ENCODE measurements at regions not wholly inside any gene's neighbourhood (a gene's known extent, or its start where the extent isn't known, plus 50 kb on each side); places are given as distances from the start of the nearest gene placed in this dataset.
A peak's percentile ranks its signal among the peaks of the same experiment; 100 is the strongest.

- no peak for ATAC-seq
- Histone ChIP-seq H4K20me1 (ENCODE audit: low read length) (no peaks in the 10 kb centered on the region), H3K27ac (ENCODE audit: low read length) (peak overlapping the region; percentile 86), H3K9ac (ENCODE audit: low read length) (no peak overlapping the region; the same call in 1 of the 2 replicates), H3K4me1 (ENCODE audit: insufficient read depth, low read length) (peaks cover 47% of the 10 kb centered on the region), H3F3A (ENCODE audit: low read length, unreplicated experiment) (no peaks in the 10 kb centered on the region), H3K27me3 (ENCODE audit: low read length) (no peaks in the 10 kb centered on the region), H3K4me2 (ENCODE audit: low read length) (peak overlapping the region; percentile 61), H3K9me2 (replicated peaks; ENCODE audit: low read length) (no peaks in the 10 kb centered on the region), H3K79me2 (ENCODE audit: low read length) (no peaks in the 10 kb centered on the region), H3K9me3 (ENCODE audit: low read length) (no peaks in the 10 kb centered on the region), H2AFZ (ENCODE audit: low read length) (no peak overlapping the region), H3K36me3 (ENCODE audit: low read depth, low read length) (no peaks in the 10 kb centered on the region), H3K4me3 (ENCODE audit: low read length) (no peak overlapping the region)
- intact Hi-C loops (cut with micrococcal nuclease): loop anchor here (1.0 to 2.0 kb wide), 6 partner anchors 17 to 127 kb away; no protein-coding TSS in a partner anchor
- DNase-seq: no peak
- ChIA-PET CTCF (no interaction called here), POLR2A (ENCODE audit: unreplicated experiment) (no interaction called here)
- TF ChIP-seq CTCF (conservative IDR thresholded peaks at IDR 0.05; ENCODE audit: low read depth, low read length): no peak
- TF ChIP-seq EZH2 (IDR thresholded peaks at IDR 0.05; ENCODE audit: low read length, unreplicated experiment): no peak
- TF ChIP-seq EZH2phosphoT487 (IDR thresholded peaks at IDR 0.05; ENCODE audit: borderline replicate concordance, low read length): no peak
- BruUV-seq (replicated peaks): no TSS peak
Observed at GRCh38 chr7:18425838-18426445, 69.6 kb upstream of the HDAC9 start.

- intact Hi-C loops (cut with micrococcal nuclease): loop anchor here (1.0 to 2.0 kb wide), 6 partner anchors 18 to 126 kb away; no protein-coding TSS in a partner anchor
- no peak overlapping the region for H2AFZ ChIP-seq (ENCODE audit: low read length)
- no peak for TF ChIP-seq EZH2phosphoT487 (IDR thresholded peaks at IDR 0.05; ENCODE audit: borderline replicate concordance, low read length)
- no peak for TF ChIP-seq CTCF (conservative IDR thresholded peaks at IDR 0.05; ENCODE audit: low read depth, low read length)
- TF ChIP-seq EZH2 (IDR thresholded peaks at IDR 0.05; ENCODE audit: low read length, unreplicated experiment): no peak
- no peak overlapping the region for H3K4me3 ChIP-seq (ENCODE audit: low read length)
- CTCF ChIA-PET: interaction anchor here (0.7 kb wide), 1 partner anchor 79 kb away, joined by 5 read pairs; no protein-coding TSS in a partner anchor
- ATAC-seq (peak; percentile 84), DNase-seq (peak; percentile 86)
- no peaks in the 10 kb centered on the region for H4K20me1 ChIP-seq (ENCODE audit: low read length)
- BruUV-seq (replicated peaks): TSS peak; percentile 41
- H3K27me3 ChIP-seq (ENCODE audit: low read length): no peaks in the 10 kb centered on the region
- peak overlapping the region; percentile 86 for H3K27ac ChIP-seq (ENCODE audit: low read length)
- H3K9me3 ChIP-seq (ENCODE audit: low read length): no peaks in the 10 kb centered on the region
- H3K4me1 ChIP-seq (ENCODE audit: insufficient read depth, low read length): peaks cover 47% of the 10 kb centered on the region
- no peaks in the 10 kb centered on the region for H3K79me2 ChIP-seq (ENCODE audit: low read length)
- POLR2A ChIA-PET (ENCODE audit: unreplicated experiment): no interaction called here
- no peaks in the 10 kb centered on the region for H3F3A ChIP-seq (ENCODE audit: low read length, unreplicated experiment)
- H3K9ac ChIP-seq (ENCODE audit: low read length): peak overlapping the region; percentile 36; the same call in 1 of the 2 replicates
- no peaks in the 10 kb centered on the region for H3K36me3 ChIP-seq (ENCODE audit: low read depth, low read length)
- peak overlapping the region; percentile 61 for H3K4me2 ChIP-seq (ENCODE audit: low read length)
- H3K9me2 ChIP-seq (replicated peaks; ENCODE audit: low read length): no peaks in the 10 kb centered on the region
Observed at GRCh38 chr7:18426564-18427226, 68.9 kb upstream of the HDAC9 start.

- POLR2A ChIA-PET (ENCODE audit: unreplicated experiment): no interaction called here
- BruUV-seq (replicated peaks): no TSS peak
- no peak for TF ChIP-seq CTCF (conservative IDR thresholded peaks at IDR 0.05; ENCODE audit: low read depth, low read length)
- no peak for TF ChIP-seq EZH2 (IDR thresholded peaks at IDR 0.05; ENCODE audit: low read length, unreplicated experiment)
- TF ChIP-seq EZH2phosphoT487 (IDR thresholded peaks at IDR 0.05; ENCODE audit: borderline replicate concordance, low read length): no peak
- Histone ChIP-seq H3K36me3 (ENCODE audit: low read depth, low read length) (no peaks in the 10 kb centered on the region), H3K9me2 (replicated peaks; ENCODE audit: low read length) (no peaks in the 10 kb centered on the region), H3K9ac (ENCODE audit: low read length) (no peak overlapping the region), H3K9me3 (ENCODE audit: low read length) (no peaks in the 10 kb centered on the region), H3K79me2 (ENCODE audit: low read length) (no peaks in the 10 kb centered on the region), H3K4me2 (ENCODE audit: low read length) (peak overlapping the region; percentile 65), H4K20me1 (ENCODE audit: low read length) (no peaks in the 10 kb centered on the region), H3K27ac (ENCODE audit: low read length) (peak overlapping the region; percentile 38), H3K4me3 (ENCODE audit: low read length) (no peak overlapping the region), H3K4me1 (ENCODE audit: insufficient read depth, low read length) (peaks cover 47% of the 10 kb centered on the region), H3K27me3 (ENCODE audit: low read length) (no peaks in the 10 kb centered on the region), H3F3A (ENCODE audit: low read length, unreplicated experiment) (no peaks in the 10 kb centered on the region), H2AFZ (ENCODE audit: low read length) (0 out of 2 replicates have a peak overlapping the region, but pooled peaks have one; percentile 39)
- DNase-seq (peak; percentile 79), ATAC-seq (peak; percentile 37)
- CTCF ChIA-PET: no interaction called here
- intact Hi-C loops (cut with micrococcal nuclease): no loop called here
Observed at GRCh38 chr7:18429547-18429946, 66.0 kb upstream of the HDAC9 start.
